ENCODE measurements at regions not wholly inside any gene's neighbourhood (a gene's known extent, or its start where the extent isn't known, plus 50 kb on each side); places are given as distances from the start of the nearest gene placed in this dataset.
"Not testable (repeated sequence)": the region's sequence is repeated elsewhere in the genome, so short reads cannot be mapped to it uniquely, and the experiment has no call there.

DNA sequence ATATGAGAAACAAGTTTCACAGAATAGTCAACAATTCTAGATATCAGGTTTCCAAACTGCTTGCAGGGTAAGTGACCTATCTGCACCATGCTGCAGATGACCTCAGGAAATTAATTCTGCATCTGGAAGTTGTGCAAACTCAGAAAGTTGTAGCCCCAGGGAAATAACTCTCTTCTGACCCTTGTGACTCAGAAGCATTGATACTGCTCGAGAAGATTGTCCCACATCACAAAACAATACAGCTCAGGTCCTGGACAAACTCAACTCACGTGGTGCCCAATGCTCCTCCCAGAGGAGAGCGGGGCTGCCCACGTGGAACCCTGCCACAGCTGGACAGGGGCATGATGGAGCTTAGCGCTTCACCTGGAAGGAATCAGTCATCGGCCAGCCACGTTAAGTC is 221.9 kb upstream of the LRRC61 start:
- DNase-seq (ENCODE audit: low read depth in 1 of 2, low spot score in 1 of 2) = not testable (repeated sequence)

DNA sequence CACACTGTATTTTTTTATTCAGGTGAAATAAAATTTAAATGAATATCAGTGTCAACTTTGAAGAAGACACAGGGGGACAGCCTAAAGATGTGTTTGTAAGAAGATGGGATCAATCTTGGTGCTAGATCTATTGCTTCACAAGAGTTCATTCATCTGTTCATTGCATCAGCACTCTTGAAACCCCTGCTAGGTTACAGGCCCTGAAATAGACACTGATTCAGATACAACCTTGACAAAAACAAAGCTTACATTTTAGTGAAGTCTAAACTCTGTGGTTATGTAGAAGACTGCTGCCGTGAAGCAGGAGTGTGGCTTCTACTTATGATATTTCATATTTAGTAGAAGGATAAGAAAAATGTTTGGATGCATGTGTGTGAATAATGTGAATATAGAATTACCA is 215.9 kb upstream of the LRRC61 start:
- DNase-seq (ENCODE audit: low read depth in 1 of 2, low spot score in 1 of 2) = not testable (repeated sequence)

DNA sequence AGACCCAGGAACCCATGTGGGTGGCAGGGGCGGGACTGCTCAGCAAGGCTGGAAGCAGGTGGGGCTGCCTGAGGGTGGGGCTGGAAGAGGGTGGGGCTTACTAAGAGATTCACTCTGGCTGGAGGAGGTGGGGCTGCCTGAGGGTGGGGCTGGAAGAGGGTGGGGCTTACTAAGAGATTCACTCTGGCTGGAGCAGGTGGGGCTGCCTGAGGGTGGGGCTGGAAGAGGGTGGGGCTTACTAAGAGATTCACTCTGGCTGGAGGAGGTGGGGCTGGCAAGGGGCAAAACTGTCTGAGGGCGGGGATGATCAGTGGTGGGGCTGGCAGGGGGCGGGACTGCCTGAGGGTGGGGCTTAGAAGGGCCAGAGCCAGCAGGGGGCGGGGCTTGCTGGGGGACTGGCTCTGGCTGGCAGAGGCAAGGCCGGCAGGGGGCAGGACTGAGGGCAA is 212.8 kb upstream of the LRRC61 start:
- peak in 1 of 2 donors; percentile 14 for DNase-seq (ENCODE audit: low read depth in 1 of 2, low spot score in 1 of 2)

DNA sequence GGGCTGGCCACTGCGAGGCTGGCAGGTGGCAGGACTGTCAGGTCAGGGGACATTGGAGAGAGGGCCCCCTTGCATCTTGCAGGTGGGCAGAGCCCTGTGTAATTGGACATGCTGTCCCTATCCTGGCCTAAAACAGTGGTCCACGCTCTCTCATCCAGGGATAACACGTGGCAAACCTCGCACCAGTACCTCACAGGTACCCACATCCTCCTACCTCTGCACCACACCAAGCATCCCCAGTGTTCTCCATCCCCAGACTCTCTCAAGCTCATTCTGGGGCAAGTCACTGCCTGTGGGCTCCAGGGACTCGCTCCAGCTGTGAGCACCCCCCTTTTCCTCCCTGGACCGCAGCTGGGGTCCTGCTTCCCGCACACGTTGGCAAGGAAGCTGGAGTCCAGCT is 212.3 kb upstream of the LRRC61 start:
- not testable (repeated sequence) for DNase-seq (ENCODE audit: low read depth in 1 of 2, low spot score in 1 of 2)

DNA sequence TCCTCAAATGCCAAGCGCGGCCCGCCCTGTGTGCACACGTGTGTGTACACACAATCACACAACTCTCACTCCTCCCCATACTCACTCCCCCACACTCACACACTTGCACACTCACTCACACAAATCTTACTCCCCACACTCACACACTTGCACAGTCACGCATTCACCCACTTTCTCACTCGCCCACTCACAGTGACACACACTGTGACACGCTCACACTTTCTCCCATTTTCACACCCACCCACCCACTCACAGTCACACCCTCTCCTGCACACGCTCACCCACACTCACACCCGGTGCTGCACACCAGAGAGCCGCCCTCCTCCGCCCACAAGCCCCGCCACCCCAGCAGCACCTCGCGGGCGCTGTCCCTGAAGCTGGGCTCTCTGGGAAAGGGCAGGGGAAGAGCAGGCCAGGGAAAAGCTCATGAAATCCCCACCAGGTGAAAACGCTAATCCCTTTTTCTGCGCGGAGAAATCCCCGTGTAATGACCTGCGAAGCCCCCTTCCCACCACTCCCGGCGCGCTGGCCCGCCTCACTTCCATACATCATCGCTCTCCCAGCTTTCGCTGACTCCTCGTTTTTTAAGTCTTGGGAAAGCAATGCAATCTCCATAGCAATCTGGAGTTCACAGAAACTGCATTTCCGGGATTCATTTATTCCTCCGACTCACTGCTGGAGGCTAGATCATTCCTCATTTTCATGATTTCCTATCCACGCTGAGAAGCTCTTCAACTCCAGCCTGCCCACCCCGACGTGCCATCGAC is 211.6 kb upstream of the LRRC61 start:
- DNase-seq (ENCODE audit: low read depth in 1 of 2, low spot score in 1 of 2) = not testable (repeated sequence)

- DNase-seq (ENCODE audit: low read depth in 1 of 2, low spot score in 1 of 2) = not testable (repeated sequence)
These were observed 209.9 kb upstream of the LRRC61 start for GRCh38 chr7:150113301-150113700.

- DNase-seq (ENCODE audit: low read depth in 1 of 2, low spot score in 1 of 2) = not testable (repeated sequence)
These were observed 208.6 kb upstream of the LRRC61 start for GRCh38 chr7:150114591-150114990.

DNA sequence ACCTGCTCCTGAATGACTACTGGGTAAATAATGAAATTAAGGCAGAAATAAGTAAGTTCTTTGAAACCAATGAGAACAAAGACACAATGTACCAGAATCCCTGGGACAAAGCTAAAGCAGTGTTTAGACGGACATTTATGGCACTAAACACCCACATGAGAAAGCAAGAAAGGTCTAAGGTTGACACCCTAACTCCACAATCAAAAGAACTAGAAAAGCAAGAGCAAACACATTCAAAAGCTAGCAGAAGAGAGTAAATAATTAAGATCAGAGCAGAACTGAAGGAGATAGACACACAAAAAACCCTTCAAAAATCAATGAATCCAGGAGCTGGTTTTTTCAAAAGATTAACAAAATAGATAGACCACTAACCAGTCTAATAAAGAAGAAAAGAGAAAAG is 203.2 kb upstream of the LRRC61 start:
- DNase-seq (ENCODE audit: low read depth in 1 of 2, low spot score in 1 of 2) = not testable (repeated sequence)

DNA sequence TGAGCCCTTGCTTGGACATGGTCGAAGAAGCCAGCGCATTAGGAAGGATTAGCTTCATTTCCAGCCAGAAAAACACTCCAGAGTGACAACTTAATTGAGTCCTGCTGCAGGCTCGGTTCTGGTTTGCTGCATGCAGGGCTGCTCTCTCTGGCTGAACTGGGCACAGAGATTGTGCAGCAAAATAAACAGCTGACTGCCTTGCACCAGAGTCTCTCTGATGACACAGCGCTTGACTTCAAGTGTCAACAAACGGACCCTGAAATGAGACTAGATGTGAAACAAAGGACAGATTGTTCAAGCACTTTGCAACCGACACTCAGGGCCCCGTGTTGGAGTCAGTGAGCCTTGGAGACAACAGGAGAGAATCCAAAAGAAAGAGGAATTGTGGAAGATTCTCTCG is 197.3 kb upstream of the LRRC61 start:
- not testable (repeated sequence) for DNase-seq (ENCODE audit: low read depth in 1 of 2, low spot score in 1 of 2)

GRCh38 chr7:150134451-150134850 is 188.7 kb upstream of the LRRC61 start:
- DNase-seq (ENCODE audit: low read depth in 1 of 2, low spot score in 1 of 2) = not testable (repeated sequence)

GRCh38 chr7:150135620-150136190 is 187.4 kb upstream of the LRRC61 start:
- DNase-seq (ENCODE audit: low read depth in 1 of 2, low spot score in 1 of 2) = not testable (repeated sequence)

DNA sequence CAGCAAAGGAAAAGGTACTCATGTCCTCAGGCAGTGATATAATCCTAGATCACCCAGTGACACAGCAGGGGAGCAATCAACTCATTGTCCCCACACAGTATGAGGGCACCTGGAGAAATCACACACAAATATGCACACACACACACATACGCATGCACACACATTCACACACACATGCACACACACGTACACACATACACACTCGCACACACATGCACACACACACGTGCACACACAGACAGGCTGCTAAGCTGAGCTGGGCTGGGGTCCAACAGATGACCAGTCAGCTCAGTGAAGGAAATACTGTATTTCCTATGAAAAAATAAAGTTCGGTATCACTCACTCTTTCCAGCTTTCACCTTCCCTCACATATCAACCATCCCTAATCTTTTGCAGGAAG is 183.3 kb upstream of the LRRC61 start:
- not testable (repeated sequence) for DNase-seq (ENCODE audit: low read depth in 1 of 2, low spot score in 1 of 2)

DNA sequence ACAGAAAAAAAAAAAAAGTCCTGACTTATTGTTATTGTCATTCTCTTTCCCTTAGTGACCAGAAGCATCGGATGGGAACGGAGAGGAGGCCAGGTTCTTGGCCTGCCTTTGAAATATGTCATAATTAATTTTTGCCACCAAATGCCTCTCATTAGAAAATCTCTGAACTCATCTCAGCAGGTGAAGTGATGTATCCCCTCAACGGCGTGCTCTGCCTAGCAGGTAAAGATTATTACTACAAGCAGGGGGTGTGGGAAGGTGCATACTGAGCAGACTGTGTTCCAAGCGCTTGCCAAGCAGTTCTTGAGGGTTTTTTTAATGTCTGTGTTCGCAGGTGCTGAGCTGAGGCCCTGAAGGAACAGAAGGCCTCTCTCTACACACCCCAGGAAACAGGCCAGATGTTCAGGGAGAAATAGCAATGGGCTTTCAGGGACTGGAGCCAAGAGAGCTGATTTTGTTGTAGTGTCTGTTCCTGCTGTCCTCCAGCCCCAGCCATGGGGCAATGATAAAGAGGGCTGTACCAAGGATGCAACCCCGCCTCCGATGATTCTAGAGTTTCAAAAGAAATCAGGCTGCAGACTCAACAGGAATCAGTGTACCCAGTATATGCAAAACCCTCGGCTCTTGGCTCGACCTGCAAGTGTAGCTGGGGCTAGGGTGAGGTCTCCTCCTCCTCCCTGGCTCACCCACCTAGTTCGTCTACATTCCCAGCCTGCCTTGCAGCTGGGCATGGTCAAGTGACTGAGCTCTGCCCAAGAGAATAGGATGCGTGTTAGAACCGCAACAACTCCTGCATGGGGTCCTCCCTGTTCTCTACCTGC is 181.4 kb upstream of the LRRC61 start:
- DNase-seq (ENCODE audit: low read depth in 1 of 2, low spot score in 1 of 2) = not testable (repeated sequence)

DNA sequence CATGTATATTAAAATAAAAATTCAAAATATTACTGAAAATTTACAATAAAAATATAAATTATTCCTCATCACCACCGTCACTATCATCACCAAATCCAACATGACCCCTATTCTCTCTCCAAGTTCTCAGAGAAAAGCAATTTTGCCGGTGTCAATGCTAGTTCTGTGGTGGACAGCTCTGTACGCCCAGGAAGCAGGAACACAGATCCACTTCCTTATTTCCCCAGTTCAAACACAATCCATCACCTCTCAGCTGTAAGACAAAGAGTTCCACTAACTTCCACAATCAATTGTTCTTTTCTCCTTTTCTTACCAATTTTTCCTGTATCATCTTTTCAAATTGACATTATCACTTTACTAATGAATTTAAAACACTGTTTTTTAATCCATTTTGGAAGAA is 177.0 kb upstream of the LRRC61 start:
- not testable (repeated sequence) for DNase-seq (ENCODE audit: low read depth in 1 of 2, low spot score in 1 of 2)

- DNase-seq (ENCODE audit: low read depth in 1 of 2, low spot score in 1 of 2) = not testable (repeated sequence)
These were observed 175.6 kb upstream of the LRRC61 start for GRCh38 chr7:150147524-150147923.

- not testable (repeated sequence) for DNase-seq (ENCODE audit: low read depth in 1 of 2, low spot score in 1 of 2)
These were observed 167.1 kb upstream of the LRRC61 start for GRCh38 chr7:150156015-150156414.

- not testable (repeated sequence) for DNase-seq (ENCODE audit: low read depth in 1 of 2, low spot score in 1 of 2)
These were observed 164.5 kb upstream of the LRRC61 start for GRCh38 chr7:150158696-150159095.

- not testable (repeated sequence) for DNase-seq (ENCODE audit: low read depth in 1 of 2, low spot score in 1 of 2)
These were observed 153.6 kb upstream of the LRRC61 start for GRCh38 chr7:150169515-150169914.

DNA sequence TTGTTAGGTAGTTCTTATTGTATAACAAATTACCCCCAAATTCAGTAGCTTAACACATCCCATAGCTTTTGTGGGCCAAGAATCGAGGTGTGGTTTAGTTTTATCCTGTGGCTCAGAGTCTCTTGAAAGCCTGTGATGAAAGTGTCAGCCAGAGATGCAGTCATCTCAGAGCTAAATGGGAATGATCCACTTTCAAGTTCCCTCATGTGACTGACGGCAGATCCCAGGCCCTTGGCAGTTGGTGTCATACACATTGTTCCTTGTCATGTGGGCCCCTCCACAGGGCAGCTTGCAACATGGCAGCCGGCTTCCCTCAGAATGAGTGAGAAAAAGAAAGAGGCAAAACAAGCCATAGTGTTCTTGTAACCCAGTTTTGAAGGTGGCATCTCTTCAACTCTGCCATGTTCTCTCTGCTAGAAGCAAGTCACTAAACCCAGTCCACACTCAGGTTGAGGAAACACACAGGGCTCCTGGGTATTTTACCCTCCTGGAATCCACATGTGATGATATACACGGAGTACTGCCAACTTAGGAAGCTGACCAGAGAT is 153.1 kb upstream of the LRRC61 start:
- not testable (repeated sequence) for DNase-seq (ENCODE audit: low read depth in 1 of 2, low spot score in 1 of 2)

- not testable (repeated sequence) for DNase-seq (ENCODE audit: low read depth in 1 of 2, low spot score in 1 of 2)
These were observed 139.6 kb upstream of the LRRC61 start for GRCh38 chr7:150183602-150184001.

- DNase-seq (ENCODE audit: low read depth in 1 of 2, low spot score in 1 of 2) = not testable (repeated sequence)
These were observed 133.2 kb upstream of the LRRC61 start for GRCh38 chr7:150189963-150190362.

All from activated CD4-positive, alpha-beta T cell treated with anti-CD3 and anti-CD28 coated beads, Interleukin-2, amount 50 U/mL, for 24 hours (primary cell).